ENCODE measurements at regions not wholly inside any gene's neighbourhood (a gene's known extent, or its start where the extent isn't known, plus 50 kb on each side); places are given as distances from the start of the nearest gene placed in this dataset.

DNA sequence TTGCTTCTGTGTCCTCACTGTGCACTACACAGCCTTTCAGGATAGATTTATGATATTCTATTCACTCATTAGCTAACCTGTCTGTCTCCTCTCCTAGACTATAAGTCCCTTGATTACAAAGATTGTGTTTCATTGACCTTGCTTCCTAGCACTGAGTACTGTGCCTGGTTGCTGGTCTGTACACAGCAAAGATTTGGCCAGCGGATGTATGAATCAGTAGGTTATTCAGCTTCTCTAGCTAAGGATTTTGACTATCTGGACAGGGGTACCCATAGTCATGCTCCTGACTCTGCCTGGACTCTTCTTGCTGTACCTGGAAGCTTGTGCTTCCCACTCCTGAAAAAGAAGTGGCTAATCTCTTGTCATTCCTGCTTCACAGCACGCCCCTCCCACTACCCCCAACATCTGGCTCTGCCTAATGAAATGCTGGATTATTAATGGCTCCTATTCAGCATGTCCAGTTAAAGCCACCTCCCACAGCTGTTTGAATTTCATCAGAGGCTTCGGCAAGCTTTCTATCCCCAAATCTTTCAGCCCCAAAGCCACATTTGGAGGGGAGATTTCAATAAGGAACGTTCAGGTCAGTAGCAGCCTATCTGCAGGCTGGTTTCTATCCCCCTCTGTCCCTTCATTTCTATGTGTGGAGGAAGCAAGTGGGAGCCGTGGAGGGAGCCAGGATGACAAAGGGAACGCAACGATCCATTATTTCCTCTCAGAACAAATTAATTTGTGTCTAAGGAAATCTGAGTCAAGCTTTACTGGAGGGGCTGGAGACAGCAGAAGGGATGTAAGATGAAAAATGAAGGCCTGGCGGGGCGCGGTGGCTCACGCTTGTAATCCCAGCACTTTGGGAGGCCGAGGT lies 64.8 kb upstream of the PPM1J start:
- no peak for DNase-seq

DNA sequence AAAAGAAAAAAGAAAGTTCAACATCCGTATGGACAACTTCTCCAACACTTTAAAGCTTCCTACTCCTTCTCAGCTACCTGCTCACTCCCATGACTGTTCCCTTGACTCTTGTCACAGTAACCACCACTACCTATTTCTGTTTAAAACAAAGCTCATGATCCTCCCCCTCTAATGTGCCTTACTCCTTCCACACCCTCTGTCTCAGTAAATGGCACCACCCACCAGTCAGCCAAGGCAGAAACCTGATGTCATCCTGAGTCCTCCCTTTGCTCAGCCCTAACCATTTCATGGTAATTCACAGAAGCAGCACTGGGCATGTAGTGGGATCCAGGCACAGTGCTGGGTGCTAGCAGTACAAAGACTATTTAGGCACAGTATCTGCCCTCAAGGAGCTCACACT lies 63.0 kb upstream of the PPM1J start:
- no peak for DNase-seq

DNA sequence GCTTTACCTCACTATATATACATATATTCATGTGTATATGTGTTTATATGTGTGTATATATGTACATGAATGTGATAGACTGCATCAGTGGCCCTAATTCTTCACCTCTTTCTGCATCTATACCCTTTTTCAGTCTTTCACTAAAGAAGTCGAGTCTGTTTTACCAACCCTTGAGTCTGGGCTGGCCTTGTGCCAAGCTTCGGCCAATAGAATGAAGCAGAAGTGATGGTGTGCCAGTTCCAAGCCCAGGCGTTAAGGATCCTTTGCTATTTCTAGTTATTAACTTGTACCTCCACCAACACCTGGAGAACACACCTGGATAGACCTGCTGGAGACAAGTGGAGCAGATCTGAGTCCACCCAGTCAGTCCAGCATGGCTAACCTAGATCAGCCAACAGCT lies 61.6 kb upstream of the PPM1J start:
- DNase-seq, result no peak

DNA sequence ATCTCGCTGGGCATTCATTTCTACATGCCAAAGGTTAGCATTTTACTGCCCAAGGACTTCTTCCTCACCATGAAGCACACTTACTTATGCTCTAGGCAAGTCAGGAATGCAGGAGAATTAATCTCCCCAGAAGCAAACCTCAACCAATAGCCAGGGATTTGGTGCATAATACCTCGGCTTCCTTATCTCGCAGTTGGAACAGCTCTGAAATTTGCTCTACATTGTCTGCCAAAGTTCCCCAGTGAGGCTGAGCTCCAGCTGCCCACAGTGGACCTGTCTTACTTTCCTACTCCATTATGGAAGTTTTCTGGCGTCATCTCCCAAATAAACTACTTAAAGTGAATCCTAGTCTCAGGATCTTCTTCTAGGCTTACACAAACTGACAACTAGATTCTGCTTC lies 57.6 kb upstream of the PPM1J start:
- DNase-seq, result no peak

DNA sequence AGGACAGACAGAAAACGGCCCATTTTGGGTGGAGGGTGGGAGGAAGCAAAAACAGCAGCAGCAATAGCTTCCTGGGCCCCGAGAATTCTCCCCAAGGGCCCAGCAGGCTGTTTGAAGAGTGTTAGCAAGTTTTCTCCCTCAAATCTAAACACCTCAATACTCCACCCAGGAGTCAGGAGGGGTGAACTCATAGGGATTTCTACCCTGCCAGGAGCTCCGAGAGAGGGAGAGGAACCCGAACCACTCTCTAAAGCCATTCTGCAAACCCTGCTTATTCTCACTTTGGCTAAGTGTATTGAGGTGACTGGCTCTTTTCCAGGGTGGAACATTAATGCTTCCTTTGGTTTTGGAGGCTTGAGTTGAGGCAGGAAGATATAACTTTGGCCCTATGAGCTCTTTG lies 55.6 kb upstream of the PPM1J start:
- no peak for DNase-seq

DNA sequence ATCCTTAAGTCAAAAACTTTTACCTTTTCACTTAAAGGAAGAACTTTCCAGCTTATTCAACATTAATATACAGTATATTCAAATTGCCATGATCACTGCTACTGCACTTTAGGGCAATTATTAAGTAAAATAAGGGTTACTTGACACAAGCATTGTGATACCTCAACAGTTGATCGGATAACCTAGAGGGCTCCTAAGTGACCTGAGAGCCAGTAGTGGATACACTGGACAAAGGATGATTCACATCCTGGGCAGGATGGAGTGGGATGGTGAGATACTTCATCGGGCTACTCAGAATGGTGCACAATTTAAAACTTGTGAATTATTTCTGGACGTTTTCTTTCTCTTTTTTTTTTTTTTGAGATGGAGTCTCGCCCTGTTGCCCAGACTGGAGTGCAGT lies 54.5 kb upstream of the PPM1J start:
- no peak for DNase-seq

DNA sequence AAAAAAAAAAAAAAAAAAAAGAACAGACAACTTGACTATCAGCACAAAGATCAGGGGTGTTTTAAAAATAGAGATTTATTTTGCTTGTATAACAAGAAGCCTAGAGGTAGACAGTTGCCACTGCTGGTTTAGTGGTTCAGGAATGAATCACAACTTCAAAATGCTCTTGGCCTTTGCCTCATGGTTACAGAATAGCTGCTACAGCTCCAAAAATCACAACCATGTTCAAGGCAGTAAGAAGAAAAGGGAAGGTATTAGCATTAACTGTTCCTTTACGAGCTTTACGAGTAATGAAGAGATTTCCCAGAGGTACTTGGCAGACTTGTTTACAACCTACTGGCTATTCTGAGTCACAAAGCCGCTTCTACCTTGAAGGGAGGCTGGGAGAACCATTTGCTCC lies 52.5 kb upstream of the PPM1J start:
- DNase-seq, result no peak

All from activated CD4-positive, CD25-positive, alpha-beta regulatory T cell treated with anti-CD3 and anti-CD28 coated beads, Interleukin-2, amount 50 U/mL, for 72 hours (primary cell).